ENCODE measurements at regions not wholly inside any gene's neighbourhood (a gene's known extent, or its start where the extent isn't known, plus 50 kb on each side); places are given as distances from the start of the nearest gene placed in this dataset.

- peaks cover 6% of the 10 kb centered on the region for H3K4me1 ChIP-seq (ENCODE audit: insufficient read depth, poor library complexity, severe bottlenecking)
- H3K4me3 ChIP-seq (ENCODE audit: severe bottlenecking): no peak overlapping the region
- no peaks in the 10 kb centered on the region for H3K9me3 ChIP-seq (ENCODE audit: severe bottlenecking)
- no peaks in the 10 kb centered on the region for H3K36me3 ChIP-seq (ENCODE audit: low read depth)
- no peak for DNase-seq (ENCODE audit: low spot score)
- no peak for TF ChIP-seq CTCF (IDR thresholded peaks at IDR 0.05; ENCODE audit: poor library complexity, severe bottlenecking)
- H3K27me3 ChIP-seq (ENCODE audit: insufficient read depth, poor library complexity, severe bottlenecking): no peaks in the 10 kb centered on the region
- no peak for ATAC-seq (ENCODE audit: low read depth)
- H3K27ac ChIP-seq (ENCODE audit: poor library complexity, severe bottlenecking): no peak overlapping the region
Observed at GRCh38 chr19:28966737-28967399, 246.1 kb downstream of the UQCRFS1 start.

- Histone ChIP-seq H3K27me3 (ENCODE audit: insufficient read depth, poor library complexity, severe bottlenecking) (no peaks in the 10 kb centered on the region), H3K36me3 (ENCODE audit: low read depth) (no peaks in the 10 kb centered on the region), H3K9me3 (ENCODE audit: severe bottlenecking) (peaks cover 1% of the 10 kb centered on the region), H3K27ac (ENCODE audit: poor library complexity, severe bottlenecking) (no peak overlapping the region), H3K4me1 (ENCODE audit: insufficient read depth, poor library complexity, severe bottlenecking) (peaks cover 15% of the 10 kb centered on the region), H3K4me3 (ENCODE audit: severe bottlenecking) (no peak overlapping the region)
- DNase-seq (ENCODE audit: low spot score): no peak
- ATAC-seq (ENCODE audit: low read depth): no peak
- TF ChIP-seq CTCF (IDR thresholded peaks at IDR 0.05; ENCODE audit: poor library complexity, severe bottlenecking): no peak
Observed at GRCh38 chr19:28964500-28964899, 248.5 kb downstream of the UQCRFS1 start.

- no peak for TF ChIP-seq CTCF (IDR thresholded peaks at IDR 0.05; ENCODE audit: poor library complexity, severe bottlenecking)
- peaks cover 15% of the 10 kb centered on the region for H3K4me1 ChIP-seq (ENCODE audit: insufficient read depth, poor library complexity, severe bottlenecking)
- H3K27ac ChIP-seq (ENCODE audit: poor library complexity, severe bottlenecking): no peak overlapping the region
- no peaks in the 10 kb centered on the region for H3K27me3 ChIP-seq (ENCODE audit: insufficient read depth, poor library complexity, severe bottlenecking)
- peaks cover 3% of the 10 kb centered on the region for H3K9me3 ChIP-seq (ENCODE audit: severe bottlenecking)
- DNase-seq (ENCODE audit: low spot score) (no peak), ATAC-seq (ENCODE audit: low read depth) (no peak)
- H3K4me3 ChIP-seq (ENCODE audit: severe bottlenecking): no peak overlapping the region
- H3K36me3 ChIP-seq (ENCODE audit: low read depth): no peaks in the 10 kb centered on the region
Observed at GRCh38 chr19:28963486-28964250, 249.3 kb downstream of the UQCRFS1 start.

- ATAC-seq (ENCODE audit: low read depth): peak; percentile 83
- no peak for DNase-seq (ENCODE audit: low spot score)
Observed at GRCh38 chr19:28961772-28962500, 251.0 kb downstream of the UQCRFS1 start.

More at GRCh38 chr19:28961772-28962500, 251.0 kb downstream of the UQCRFS1 start:
- H3K4me3 ChIP-seq (ENCODE audit: severe bottlenecking): no peak overlapping the region
- no peak for TF ChIP-seq CTCF (IDR thresholded peaks at IDR 0.05; ENCODE audit: poor library complexity, severe bottlenecking)
- no peaks in the 10 kb centered on the region for H3K36me3 ChIP-seq (ENCODE audit: low read depth)
- H3K27me3 ChIP-seq (ENCODE audit: insufficient read depth, poor library complexity, severe bottlenecking): no peaks in the 10 kb centered on the region
- H3K27ac ChIP-seq (ENCODE audit: poor library complexity, severe bottlenecking): peak overlapping the region; percentile 89
- H3K9me3 ChIP-seq (ENCODE audit: severe bottlenecking): peaks cover 3% of the 10 kb centered on the region
- H3K4me1 ChIP-seq (ENCODE audit: insufficient read depth, poor library complexity, severe bottlenecking): peaks cover 15% of the 10 kb centered on the region
